Ishikawa (cell line): ENCODE measurements at regions not wholly inside any gene's neighbourhood (a gene's known extent, or its start where the extent isn't known, plus 50 kb on each side); places are given as distances from the start of the nearest gene placed in this dataset.

Source experiments
- CEBPB ChIP-seq: IDR thresholded peaks from 2 replicates; pipeline ENCODE4 v1.6.1; 2012
- CREB1 ChIP-seq: IDR thresholded peaks from 2 replicates; pipeline ENCODE4 v1.6.1; 2012; ENCODE audit warnings: low read depth
- EGR1 ChIP-seq: IDR thresholded peaks from 2 replicates; pipeline ENCODE4 v1.6.1; 2012
- EP300 ChIP-seq: IDR thresholded peaks from 2 replicates; pipeline ENCODE4 v1.6.1; 2012; ENCODE audit warnings: borderline replicate concordance
- FOXM1 ChIP-seq: IDR thresholded peaks from 2 replicates; pipeline ENCODE4 v1.6.1; 2012; ENCODE audit warnings: low read depth, borderline replicate concordance
- NFIC ChIP-seq: IDR thresholded peaks from 2 replicates; pipeline ENCODE4 v1.6.1; 2012
- RAD21 ChIP-seq: IDR thresholded peaks from 2 replicates; pipeline ENCODE4 v1.6.1; 2012; ENCODE audit warnings: low read depth
- TAF1 ChIP-seq: IDR thresholded peaks from 2 replicates; pipeline ENCODE4 v1.6.1; 2012; ENCODE audit warnings: low read depth, mild to moderate bottlenecking
- TCF12 ChIP-seq: IDR thresholded peaks from 2 replicates; pipeline ENCODE4 v1.6.1; 2012; ENCODE audit warnings: low read depth
- TEAD4 ChIP-seq: IDR thresholded peaks from 2 replicates; pipeline ENCODE4 v1.6.1; 2012
- YY1 ChIP-seq: IDR thresholded peaks from 2 replicates; pipeline ENCODE4 v1.6.1; 2012; ENCODE audit warnings: low read depth
- ZBTB7A ChIP-seq: IDR thresholded peaks from 2 replicates; pipeline ENCODE4 v1.6.1; 2012; ENCODE audit warnings: low read depth
- TF ChIP-seq, protein P1 (sequence below): IDR thresholded peaks from 2 replicates; pipeline ENCODE4 v1.6.1; 2012
- TF ChIP-seq, protein P2 (sequence below): IDR thresholded peaks from 2 replicates; pipeline ENCODE4 v1.6.1; 2012
- TF ChIP-seq, protein P3 (sequence below): IDR thresholded peaks from 2 replicates; pipeline ENCODE4 v1.6.1; 2012; ENCODE audit warnings: low read depth, mild to moderate bottlenecking

DNA sequence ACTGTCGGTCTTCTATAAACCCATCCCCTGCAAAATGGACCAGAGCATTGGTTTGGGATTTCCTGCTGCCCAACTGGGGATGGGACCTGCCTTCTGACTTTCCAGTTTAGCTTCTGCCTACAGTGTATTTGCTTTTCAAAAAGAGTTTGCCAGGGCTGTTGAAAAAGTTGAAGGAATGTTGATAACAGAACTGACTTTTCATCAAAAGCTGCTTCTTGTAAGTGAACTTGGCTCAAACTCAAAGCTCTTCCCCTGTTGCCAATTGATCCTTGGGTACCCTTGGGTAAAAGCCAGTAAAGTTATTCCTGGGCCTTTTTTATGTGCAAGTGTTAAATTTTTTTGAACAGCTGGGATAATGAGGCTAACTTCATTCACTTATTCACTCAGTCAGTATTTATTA is 142.9 kb upstream of the SLC30A5 start:
- no peak for TF ChIP-seq TCF12
- TF ChIP-seq EGR1: no peak
- no peak for TF ChIP-seq EP300
- no peak for TF ChIP-seq YY1
- TF ChIP-seq TEAD4: no peak
- TF ChIP-seq, protein P1, sequence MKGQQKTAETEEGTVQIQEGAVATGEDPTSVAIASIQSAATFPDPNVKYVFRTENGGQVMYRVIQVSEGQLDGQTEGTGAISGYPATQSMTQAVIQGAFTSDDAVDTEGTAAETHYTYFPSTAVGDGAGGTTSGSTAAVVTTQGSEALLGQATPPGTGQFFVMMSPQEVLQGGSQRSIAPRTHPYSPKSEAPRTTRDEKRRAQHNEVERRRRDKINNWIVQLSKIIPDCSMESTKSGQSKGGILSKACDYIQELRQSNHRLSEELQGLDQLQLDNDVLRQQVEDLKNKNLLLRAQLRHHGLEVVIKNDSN: no peak
- TF ChIP-seq, protein P2, sequence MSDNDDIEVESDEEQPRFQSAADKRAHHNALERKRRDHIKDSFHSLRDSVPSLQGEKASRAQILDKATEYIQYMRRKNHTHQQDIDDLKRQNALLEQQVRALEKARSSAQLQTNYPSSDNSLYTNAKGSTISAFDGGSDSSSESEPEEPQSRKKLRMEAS: no peak
- TF ChIP-seq TAF1: no peak
- TF ChIP-seq FOXM1: no peak
- TF ChIP-seq RAD21: no peak
- TF ChIP-seq CEBPB: no peak
- no peak for TF ChIP-seq ZBTB7A
- TF ChIP-seq, protein P3, sequence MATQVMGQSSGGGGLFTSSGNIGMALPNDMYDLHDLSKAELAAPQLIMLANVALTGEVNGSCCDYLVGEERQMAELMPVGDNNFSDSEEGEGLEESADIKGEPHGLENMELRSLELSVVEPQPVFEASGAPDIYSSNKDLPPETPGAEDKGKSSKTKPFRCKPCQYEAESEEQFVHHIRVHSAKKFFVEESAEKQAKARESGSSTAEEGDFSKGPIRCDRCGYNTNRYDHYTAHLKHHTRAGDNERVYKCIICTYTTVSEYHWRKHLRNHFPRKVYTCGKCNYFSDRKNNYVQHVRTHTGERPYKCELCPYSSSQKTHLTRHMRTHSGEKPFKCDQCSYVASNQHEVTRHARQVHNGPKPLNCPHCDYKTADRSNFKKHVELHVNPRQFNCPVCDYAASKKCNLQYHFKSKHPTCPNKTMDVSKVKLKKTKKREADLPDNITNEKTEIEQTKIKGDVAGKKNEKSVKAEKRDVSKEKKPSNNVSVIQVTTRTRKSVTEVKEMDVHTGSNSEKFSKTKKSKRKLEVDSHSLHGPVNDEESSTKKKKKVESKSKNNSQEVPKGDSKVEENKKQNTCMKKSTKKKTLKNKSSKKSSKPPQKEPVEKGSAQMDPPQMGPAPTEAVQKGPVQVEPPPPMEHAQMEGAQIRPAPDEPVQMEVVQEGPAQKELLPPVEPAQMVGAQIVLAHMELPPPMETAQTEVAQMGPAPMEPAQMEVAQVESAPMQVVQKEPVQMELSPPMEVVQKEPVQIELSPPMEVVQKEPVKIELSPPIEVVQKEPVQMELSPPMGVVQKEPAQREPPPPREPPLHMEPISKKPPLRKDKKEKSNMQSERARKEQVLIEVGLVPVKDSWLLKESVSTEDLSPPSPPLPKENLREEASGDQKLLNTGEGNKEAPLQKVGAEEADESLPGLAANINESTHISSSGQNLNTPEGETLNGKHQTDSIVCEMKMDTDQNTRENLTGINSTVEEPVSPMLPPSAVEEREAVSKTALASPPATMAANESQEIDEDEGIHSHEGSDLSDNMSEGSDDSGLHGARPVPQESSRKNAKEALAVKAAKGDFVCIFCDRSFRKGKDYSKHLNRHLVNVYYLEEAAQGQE: no peak
- TF ChIP-seq CREB1: no peak
- no peak for TF ChIP-seq NFIC

DNA sequence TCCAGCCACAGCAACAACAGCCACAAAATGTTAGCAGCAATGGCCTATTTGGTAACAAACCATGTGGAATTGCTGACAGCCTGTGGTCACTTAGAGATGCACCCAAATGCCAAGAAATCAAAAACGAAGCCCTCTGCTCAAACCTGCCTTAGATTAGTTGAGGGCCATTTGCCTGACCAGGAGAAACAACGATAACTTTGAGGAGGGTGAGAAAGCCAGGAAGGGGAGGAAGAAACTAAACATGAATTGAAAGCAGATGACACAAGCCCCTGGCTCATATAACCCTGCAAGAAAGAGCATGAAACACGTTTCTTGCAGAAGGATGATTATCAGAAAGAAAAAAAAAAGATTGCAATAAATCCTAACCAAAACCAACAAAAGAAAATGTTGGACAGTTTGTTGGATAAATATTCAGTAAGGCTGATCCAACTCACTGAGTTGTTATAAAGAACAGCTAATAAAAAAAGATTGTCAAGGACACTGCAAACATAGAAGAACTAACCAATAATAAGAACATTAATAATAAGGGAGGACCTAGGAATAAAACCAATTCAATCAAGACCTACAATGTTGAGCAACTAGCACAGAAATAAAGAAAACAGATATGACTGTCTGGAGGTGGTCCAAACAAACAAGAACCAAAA is 140.5 kb upstream of the SLC30A5 start:
- no peak for TF ChIP-seq TAF1
- no peak for TF ChIP-seq EGR1
- TF ChIP-seq, protein P1: no peak
- TF ChIP-seq CREB1: no peak
- no peak for TF ChIP-seq ZBTB7A
- TF ChIP-seq, protein P2: no peak

DNA sequence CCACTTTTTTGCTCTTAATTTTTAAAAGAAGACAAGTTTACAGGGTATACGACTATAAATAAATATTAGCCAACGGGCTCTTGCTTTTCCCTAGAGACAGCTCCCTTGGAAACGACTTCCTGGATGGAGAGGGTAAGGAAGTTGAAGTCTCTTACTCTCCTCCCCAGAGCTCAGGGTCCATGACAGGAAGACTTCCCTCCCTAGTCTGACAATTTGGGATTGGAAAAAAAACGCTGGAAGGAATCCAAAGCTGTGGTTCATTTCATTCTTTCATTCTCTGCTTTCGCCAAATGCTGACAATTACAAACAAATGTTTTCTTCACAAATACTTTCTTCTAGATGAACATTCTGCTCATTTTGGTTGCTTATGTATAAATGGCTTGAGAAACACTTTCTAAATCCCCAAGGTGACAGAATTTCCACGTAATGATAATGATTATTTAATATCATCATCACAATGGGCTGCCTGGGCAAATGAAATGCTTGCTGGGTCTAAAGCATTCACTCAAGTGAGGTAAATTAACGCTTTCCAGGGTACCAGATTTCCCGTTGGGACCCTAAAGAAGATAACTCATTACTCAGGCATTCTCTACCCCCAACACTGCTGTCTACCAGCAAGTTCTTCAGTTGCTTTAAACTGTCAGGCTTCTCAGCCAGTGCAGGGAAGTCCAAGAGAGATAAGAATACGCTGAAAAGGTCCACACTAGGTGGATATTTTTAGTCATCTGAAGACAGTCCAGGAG is 139.8 kb upstream of the SLC30A5 start:
- no peak for TF ChIP-seq FOXM1
- TF ChIP-seq, protein P2: no peak
- TF ChIP-seq ZBTB7A: no peak
- no peak for TF ChIP-seq EGR1

DNA sequence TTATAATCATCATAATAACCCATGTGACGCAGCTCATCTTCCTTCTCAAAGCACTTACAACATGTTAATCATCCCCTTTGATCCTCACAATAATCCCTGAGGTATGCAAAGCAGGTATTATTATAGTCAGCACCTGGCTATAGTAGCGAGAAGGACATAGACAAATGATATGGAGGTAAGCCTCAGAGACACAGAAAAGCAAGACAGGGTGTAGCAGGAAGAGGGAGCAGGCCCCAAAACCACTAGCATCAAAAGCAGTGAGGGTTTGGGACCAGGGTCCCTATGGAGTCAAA is 139.2 kb upstream of the SLC30A5 start:
- TF ChIP-seq CREB1 (no peak), EGR1 (no peak), NFIC (no peak), ZBTB7A (no peak), FOXM1 (no peak), EP300 (no peak), CEBPB (no peak), YY1 (no peak), TAF1 (no peak), TCF12 (no peak), RAD21 (no peak), TEAD4 (no peak)
- TF ChIP-seq, protein P1: no peak
- TF ChIP-seq, protein P3: no peak
- TF ChIP-seq, protein P2: no peak

DNA sequence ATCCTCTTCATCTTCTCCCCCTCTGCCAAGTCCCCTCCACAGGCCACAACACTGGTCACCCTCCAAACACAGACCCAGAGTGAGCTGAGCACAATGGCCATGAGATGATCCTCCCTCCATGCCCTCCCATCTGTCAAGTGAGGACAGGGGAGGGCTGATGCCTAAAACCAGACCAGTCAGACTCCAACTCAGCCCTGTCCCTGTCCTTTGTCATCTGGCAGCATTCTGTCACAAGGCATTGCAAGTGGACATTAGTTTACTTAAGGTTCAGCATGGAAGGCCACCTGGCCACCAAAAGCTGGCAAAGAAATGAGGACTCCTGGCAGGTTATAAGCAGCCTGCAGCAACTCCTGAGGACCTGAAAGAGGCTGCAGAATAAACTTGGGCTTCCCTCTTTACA is 136.2 kb upstream of the SLC30A5 start:
- TF ChIP-seq TAF1: no peak
- TF ChIP-seq FOXM1: no peak
- TF ChIP-seq YY1: no peak
- TF ChIP-seq EP300: no peak
- TF ChIP-seq, protein P1: no peak
- no peak for TF ChIP-seq TEAD4
- TF ChIP-seq RAD21: no peak
- no peak for TF ChIP-seq EGR1
- TF ChIP-seq ZBTB7A: no peak
- TF ChIP-seq CEBPB: no peak
- no peak for TF ChIP-seq NFIC
- TF ChIP-seq CREB1: no peak
- TF ChIP-seq, protein P3: no peak
- TF ChIP-seq, protein P2: no peak
- TF ChIP-seq TCF12: no peak
